ENCODE measurements at regions not wholly inside any gene's neighbourhood (a gene's known extent, or its start where the extent isn't known, plus 50 kb on each side); places are given as distances from the start of the nearest gene placed in this dataset.

GRCh38 chr18:46299465-46300008 is 195.4 kb downstream of the HAUS1 start:
- TF ChIP-seq, protein P1, sequence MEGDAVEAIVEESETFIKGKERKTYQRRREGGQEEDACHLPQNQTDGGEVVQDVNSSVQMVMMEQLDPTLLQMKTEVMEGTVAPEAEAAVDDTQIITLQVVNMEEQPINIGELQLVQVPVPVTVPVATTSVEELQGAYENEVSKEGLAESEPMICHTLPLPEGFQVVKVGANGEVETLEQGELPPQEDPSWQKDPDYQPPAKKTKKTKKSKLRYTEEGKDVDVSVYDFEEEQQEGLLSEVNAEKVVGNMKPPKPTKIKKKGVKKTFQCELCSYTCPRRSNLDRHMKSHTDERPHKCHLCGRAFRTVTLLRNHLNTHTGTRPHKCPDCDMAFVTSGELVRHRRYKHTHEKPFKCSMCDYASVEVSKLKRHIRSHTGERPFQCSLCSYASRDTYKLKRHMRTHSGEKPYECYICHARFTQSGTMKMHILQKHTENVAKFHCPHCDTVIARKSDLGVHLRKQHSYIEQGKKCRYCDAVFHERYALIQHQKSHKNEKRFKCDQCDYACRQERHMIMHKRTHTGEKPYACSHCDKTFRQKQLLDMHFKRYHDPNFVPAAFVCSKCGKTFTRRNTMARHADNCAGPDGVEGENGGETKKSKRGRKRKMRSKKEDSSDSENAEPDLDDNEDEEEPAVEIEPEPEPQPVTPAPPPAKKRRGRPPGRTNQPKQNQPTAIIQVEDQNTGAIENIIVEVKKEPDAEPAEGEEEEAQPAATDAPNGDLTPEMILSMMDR (IDR thresholded peaks at IDR 0.05; ENCODE audit: extremely low read depth in 1 of 2, insufficient read depth in 1 of 2, low read depth in 1 of 2, low read length in 2 of 2) = no peak
- TF ChIP-seq MYC (IDR thresholded peaks at IDR 0.05; ENCODE audit: low read depth, low read length) = no peak
- no peak for TF ChIP-seq POLR2A (IDR thresholded peaks at IDR 0.05; ENCODE audit: low read depth, low read length)
- no peak for TF ChIP-seq JUN (IDR thresholded peaks at IDR 0.05; ENCODE audit: borderline replicate concordance, insufficient read depth, insufficient read length, low read depth)
